MM.1S (cell line): ENCODE measurements at regions not wholly inside any gene's neighbourhood (a gene's known extent, or its start where the extent isn't known, plus 50 kb on each side); places are given as distances from the start of the nearest gene placed in this dataset.

Experiments
- DNase-seq: peaks from one replicate; pipeline ENCODE4 v3.0.0-alpha.2; 2015
- H2AFZ ChIP-seq: fragments of 300-600 bp; sonication (generic); 2 replicates; pipeline ENCODE4 v1.6.0; 2016; ENCODE audit warnings: antibody characterized with exemption, low read length
- H3F3A ChIP-seq: fragments of 300-600 bp; sonication (generic); 2 replicates; pipeline ENCODE4 v1.6.1; 2016; ENCODE audit warnings: mild to moderate bottlenecking, antibody characterized with exemption, low read length, moderate library complexity, mixed read lengths; ENCODE audit not compliant: insufficient read depth
- H3K27ac ChIP-seq: fragments of 300-600 bp; sonication (generic); 2 replicates; pipeline ENCODE4 v1.5.1; 2016; ENCODE audit warnings: mild to moderate bottlenecking, low read length
- H3K27me3 ChIP-seq: fragments of 300-600 bp; sonication (generic); replicated peaks from 2 replicates; pipeline ENCODE4 v1.6.0; 2016; ENCODE audit warnings: low read length; ENCODE audit not compliant: insufficient read depth
- H3K36me3 ChIP-seq: fragments of 300-600 bp; sonication (generic); replicated peaks from 2 replicates; pipeline ENCODE4 v1.6.1; 2016; ENCODE audit warnings: mild to moderate bottlenecking, low read length, mixed read lengths; ENCODE audit not compliant: insufficient read depth
- H3K4me1 ChIP-seq: fragments of 300-600 bp; sonication (generic); 2 replicates; pipeline ENCODE4 v1.6.1; 2016; ENCODE audit warnings: low read length, mixed read lengths
- H3K4me2 ChIP-seq: fragments of 300-600 bp; sonication (generic); 2 replicates; pipeline ENCODE4 v1.6.0; 2016; ENCODE audit warnings: low read depth, low read length
- H3K4me3 ChIP-seq: fragments of 300-600 bp; sonication (generic); 2 replicates; pipeline ENCODE4 v1.5.1; 2016; ENCODE audit warnings: low read length, mixed read lengths
- H3K79me2 ChIP-seq: fragments of 300-600 bp; sonication (generic); 2 replicates; pipeline ENCODE4 v1.6.1; 2016; ENCODE audit warnings: mixed run types, low read length, mixed read lengths
- H3K9ac ChIP-seq: fragments of 300-600 bp; sonication (generic); 2 replicates; pipeline ENCODE4 v1.6.1; 2016; ENCODE audit warnings: low read length, mixed read lengths
- H3K9me2 ChIP-seq: fragments of 300-600 bp; sonication (generic); replicated peaks from 2 replicates; pipeline ENCODE4 v1.6.1; 2016; ENCODE audit warnings: mild to moderate bottlenecking, low read length, mixed read lengths; ENCODE audit not compliant: insufficient read depth
- H3K9me3 ChIP-seq: fragments of 300-600 bp; sonication (generic); replicated peaks from 2 replicates; pipeline ENCODE4 v1.6.1; 2016; ENCODE audit warnings: mild to moderate bottlenecking, low read length, mixed read lengths; ENCODE audit not compliant: insufficient read depth
- H4K20me1 ChIP-seq: fragments of 300-600 bp; sonication (generic); 2 replicates; pipeline ENCODE4 v1.6.1; 2016; ENCODE audit warnings: mild to moderate bottlenecking, low read length, moderate library complexity, mixed read lengths; ENCODE audit not compliant: insufficient read depth
- EZH2 ChIP-seq: fragments of 300-600 bp; sonication (generic); optimal IDR thresholded peaks from 2 replicates; pipeline ENCODE3; 2017; ENCODE audit warnings: low read depth, mild to moderate bottlenecking, antibody characterized with exemption, low read length, mixed read lengths
- EZH2phosphoT487 ChIP-seq: fragments of 300-600 bp; sonication (generic); IDR thresholded peaks from 2 replicates; pipeline ENCODE4 v1.6.1; 2018; ENCODE audit warnings: antibody characterized with exemption, low read length
- TF ChIP-seq, protein P1 (sequence below): fragments of 300-600 bp; sonication (generic); IDR thresholded peaks from 2 replicates; pipeline ENCODE4 v1.5.1; 2016; ENCODE audit warnings: antibody characterized with exemption, low read length, mixed read lengths

DNA sequence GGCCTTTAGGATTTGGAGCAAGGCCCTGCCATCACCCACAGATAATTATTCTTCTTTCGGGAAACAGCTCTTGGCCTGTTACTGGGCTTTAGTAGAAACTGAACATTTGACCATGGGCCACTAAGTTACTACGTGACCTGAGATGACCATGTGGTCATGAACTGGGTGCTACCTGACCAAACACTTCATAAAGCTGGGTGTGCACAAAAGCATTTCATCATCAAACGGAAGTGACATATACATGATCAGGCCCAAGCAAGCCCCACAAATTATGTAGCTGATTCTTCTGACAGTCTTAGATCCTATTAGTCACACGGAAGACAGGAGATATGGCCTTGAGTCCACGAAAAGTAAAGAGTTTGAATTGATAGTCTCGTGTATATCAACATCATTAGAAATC is 130.9 kb upstream of the FBN2 start:
- H3K27me3 ChIP-seq = no peaks in the 10 kb centered on the region
- H3K9me3 ChIP-seq = no peaks in the 10 kb centered on the region
- no peak for TF ChIP-seq EZH2phosphoT487
- no peak for TF ChIP-seq EZH2
- TF ChIP-seq, protein P1, sequence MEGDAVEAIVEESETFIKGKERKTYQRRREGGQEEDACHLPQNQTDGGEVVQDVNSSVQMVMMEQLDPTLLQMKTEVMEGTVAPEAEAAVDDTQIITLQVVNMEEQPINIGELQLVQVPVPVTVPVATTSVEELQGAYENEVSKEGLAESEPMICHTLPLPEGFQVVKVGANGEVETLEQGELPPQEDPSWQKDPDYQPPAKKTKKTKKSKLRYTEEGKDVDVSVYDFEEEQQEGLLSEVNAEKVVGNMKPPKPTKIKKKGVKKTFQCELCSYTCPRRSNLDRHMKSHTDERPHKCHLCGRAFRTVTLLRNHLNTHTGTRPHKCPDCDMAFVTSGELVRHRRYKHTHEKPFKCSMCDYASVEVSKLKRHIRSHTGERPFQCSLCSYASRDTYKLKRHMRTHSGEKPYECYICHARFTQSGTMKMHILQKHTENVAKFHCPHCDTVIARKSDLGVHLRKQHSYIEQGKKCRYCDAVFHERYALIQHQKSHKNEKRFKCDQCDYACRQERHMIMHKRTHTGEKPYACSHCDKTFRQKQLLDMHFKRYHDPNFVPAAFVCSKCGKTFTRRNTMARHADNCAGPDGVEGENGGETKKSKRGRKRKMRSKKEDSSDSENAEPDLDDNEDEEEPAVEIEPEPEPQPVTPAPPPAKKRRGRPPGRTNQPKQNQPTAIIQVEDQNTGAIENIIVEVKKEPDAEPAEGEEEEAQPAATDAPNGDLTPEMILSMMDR = no peak
- H4K20me1 ChIP-seq = no peaks in the 10 kb centered on the region
- DNase-seq = no peak
- H3F3A ChIP-seq = no peaks in the 10 kb centered on the region
- no peaks in the 10 kb centered on the region for H3K36me3 ChIP-seq
- H3K27ac ChIP-seq = no peak overlapping the region
- H3K9me2 ChIP-seq = no peaks in the 10 kb centered on the region
- no peak overlapping the region for H3K9ac ChIP-seq
- no peaks in the 10 kb centered on the region for H3K79me2 ChIP-seq
- no peak overlapping the region for H3K4me2 ChIP-seq
- no peaks in the 10 kb centered on the region; the same call in 1 of the 2 replicates for H3K4me1 ChIP-seq
- no peak overlapping the region for H2AFZ ChIP-seq
- H3K4me3 ChIP-seq = no peak overlapping the region

DNA sequence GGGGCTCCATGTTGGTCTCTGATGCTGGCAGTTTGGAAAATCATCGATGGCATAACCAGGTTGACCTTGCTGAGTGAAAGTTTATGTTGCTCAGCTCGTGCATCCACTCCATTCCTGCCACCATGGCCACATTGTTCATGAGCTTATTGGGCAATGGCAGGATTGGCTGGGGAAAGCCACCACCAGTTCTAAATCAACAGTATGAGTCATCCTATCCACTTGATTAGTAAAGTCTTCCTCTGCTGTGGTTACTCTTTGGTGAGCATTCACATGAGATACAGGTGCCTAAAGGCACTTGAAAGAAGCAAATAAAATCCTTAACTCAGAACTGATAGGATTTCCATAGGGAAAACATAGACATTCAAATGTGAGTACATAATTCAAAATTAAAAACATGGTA is 131.8 kb upstream of the FBN2 start:
- no peak overlapping the region for H3K9ac ChIP-seq
- no peaks in the 10 kb centered on the region for H3K27me3 ChIP-seq
- H3K4me2 ChIP-seq = no peak overlapping the region
- H3F3A ChIP-seq = no peaks in the 10 kb centered on the region
- no peaks in the 10 kb centered on the region for H3K36me3 ChIP-seq
- no peak overlapping the region for H3K4me3 ChIP-seq
- TF ChIP-seq EZH2phosphoT487 = no peak
- TF ChIP-seq EZH2 = no peak
- TF ChIP-seq, protein P1 = no peak
- H3K79me2 ChIP-seq = no peaks in the 10 kb centered on the region
- H3K27ac ChIP-seq = no peak overlapping the region
- no peak for DNase-seq
- no peaks in the 10 kb centered on the region; the same call in 1 of the 2 replicates for H3K4me1 ChIP-seq
- H3K9me2 ChIP-seq = no peaks in the 10 kb centered on the region
- H3K9me3 ChIP-seq = no peaks in the 10 kb centered on the region
- no peak overlapping the region for H2AFZ ChIP-seq
- H4K20me1 ChIP-seq = no peaks in the 10 kb centered on the region

DNA sequence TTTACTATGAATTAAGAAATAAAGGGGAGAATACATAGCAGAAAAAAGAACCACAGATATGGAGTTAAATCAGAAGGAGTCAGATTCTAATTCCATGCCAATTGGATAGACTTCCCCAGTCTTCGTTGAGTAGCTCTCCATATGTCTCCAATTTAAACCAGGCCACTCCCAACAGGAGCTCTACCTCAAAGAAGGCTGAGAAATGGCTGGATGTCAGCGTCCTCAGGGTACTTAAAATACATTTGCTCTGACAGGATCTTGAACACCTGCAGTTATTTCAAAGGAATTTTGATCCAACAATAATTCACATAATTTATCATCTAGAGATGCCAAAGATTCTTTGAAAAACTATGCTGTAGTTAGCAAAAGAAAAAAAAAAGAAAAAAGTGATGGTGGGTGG is 133.9 kb upstream of the FBN2 start:
- peak overlapping the region; percentile 44 for H3K4me2 ChIP-seq
- no peaks in the 10 kb centered on the region for H3K36me3 ChIP-seq
- H3K4me1 ChIP-seq = no peaks in the 10 kb centered on the region; the same call in 1 of the 2 replicates
- no peaks in the 10 kb centered on the region for H4K20me1 ChIP-seq
- H3K9ac ChIP-seq = 0 out of 2 replicates have a peak overlapping the region, but pooled peaks have one; percentile 0
- H3K27me3 ChIP-seq = no peaks in the 10 kb centered on the region
- no peaks in the 10 kb centered on the region for H3F3A ChIP-seq
- no peak for DNase-seq
- H3K79me2 ChIP-seq = no peaks in the 10 kb centered on the region
- H3K4me3 ChIP-seq = peak overlapping the region; percentile 22; the same call in 1 of the 2 replicates
- TF ChIP-seq EZH2 (no peak), EZH2phosphoT487 (no peak)
- TF ChIP-seq, protein P1 = no peak
- no peaks in the 10 kb centered on the region for H3K9me2 ChIP-seq
- peak overlapping the region; percentile 60 for H2AFZ ChIP-seq
- no peaks in the 10 kb centered on the region for H3K9me3 ChIP-seq
- H3K27ac ChIP-seq = no peak overlapping the region
